GM12875 (cell line): ENCODE measurements at regions not wholly inside any gene's neighbourhood (a gene's known extent, or its start where the extent isn't known, plus 50 kb on each side); places are given as distances from the start of the nearest gene placed in this dataset.

Source experiments
- H3K4me3 ChIP-seq: one replicate; pipeline ENCODE4 v1.5.1; 2011; ENCODE audit warnings: low read depth, low read length, control low read depth
- TF ChIP-seq, protein P1 (sequence below): IDR thresholded peaks from 2 replicates; pipeline ENCODE4 v1.5.1; 2011; ENCODE audit warnings: low read depth, mild to moderate bottlenecking, control low read depth, inconsistent platforms, low read length, moderate library complexity, borderline replicate concordance; ENCODE audit not compliant: insufficient read depth

DNA sequence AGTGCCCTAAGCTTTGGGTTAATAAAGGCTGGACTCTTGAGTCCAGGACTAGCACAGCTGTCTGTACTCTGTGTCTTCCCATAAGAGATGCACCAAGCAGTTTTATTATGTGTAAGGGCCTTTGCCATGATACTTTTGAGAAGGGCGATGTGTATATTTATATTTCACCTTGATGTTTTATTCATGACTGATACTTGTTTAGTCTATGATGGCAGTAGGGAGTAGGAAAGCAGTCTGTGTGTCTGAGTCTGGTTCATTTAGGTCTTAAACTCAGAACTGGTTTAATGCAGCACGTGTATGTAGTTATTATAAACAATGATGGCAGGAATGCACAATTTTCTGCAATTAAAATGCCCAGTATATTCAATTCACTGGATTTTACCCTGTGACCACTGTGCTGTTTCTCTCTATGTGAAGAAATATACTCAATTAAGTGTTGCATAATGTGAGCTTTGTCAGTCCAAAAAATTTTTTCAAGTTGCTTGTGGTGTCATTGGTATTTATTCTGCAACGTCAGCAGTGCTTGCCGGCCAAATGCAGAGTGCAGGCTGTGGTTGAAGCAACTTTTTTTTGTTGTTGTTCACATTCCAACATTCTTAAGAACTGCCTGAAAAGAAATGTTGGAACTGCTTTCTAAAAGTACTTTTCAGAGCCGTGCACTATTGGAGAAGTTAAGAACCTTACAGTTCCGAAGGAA lies 423.7 kb upstream of the SEMA6D start:
- TF ChIP-seq, protein P1, sequence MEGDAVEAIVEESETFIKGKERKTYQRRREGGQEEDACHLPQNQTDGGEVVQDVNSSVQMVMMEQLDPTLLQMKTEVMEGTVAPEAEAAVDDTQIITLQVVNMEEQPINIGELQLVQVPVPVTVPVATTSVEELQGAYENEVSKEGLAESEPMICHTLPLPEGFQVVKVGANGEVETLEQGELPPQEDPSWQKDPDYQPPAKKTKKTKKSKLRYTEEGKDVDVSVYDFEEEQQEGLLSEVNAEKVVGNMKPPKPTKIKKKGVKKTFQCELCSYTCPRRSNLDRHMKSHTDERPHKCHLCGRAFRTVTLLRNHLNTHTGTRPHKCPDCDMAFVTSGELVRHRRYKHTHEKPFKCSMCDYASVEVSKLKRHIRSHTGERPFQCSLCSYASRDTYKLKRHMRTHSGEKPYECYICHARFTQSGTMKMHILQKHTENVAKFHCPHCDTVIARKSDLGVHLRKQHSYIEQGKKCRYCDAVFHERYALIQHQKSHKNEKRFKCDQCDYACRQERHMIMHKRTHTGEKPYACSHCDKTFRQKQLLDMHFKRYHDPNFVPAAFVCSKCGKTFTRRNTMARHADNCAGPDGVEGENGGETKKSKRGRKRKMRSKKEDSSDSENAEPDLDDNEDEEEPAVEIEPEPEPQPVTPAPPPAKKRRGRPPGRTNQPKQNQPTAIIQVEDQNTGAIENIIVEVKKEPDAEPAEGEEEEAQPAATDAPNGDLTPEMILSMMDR = no peak

DNA sequence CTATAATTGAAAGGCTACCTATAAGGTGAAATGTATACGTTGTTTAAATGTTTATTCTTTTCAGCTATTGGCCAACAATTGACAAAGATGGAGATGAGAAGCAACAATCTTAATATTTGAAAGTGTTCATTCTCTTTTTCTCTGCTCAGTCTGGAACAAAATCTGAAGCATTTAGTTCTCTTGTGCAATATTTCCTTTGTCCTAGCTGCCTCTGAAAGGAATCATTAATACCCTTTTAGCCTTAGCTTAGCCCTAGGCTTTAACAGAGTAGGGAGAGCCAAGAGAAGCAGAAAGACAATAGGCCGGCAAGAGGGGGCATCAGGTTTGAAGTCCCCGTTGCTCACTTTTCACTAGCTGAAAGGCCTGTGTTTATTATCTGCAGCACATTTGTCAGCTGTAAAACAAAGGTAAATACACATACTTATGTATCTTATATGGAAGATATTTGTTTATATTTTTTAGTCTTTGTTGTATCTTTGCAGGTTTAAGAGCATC lies 422.5 kb upstream of the SEMA6D start:
- H3K4me3 ChIP-seq = no peak overlapping the region
- TF ChIP-seq, protein P1 = no peak

More for the DNA sequence above, 423.7 kb upstream of the SEMA6D start:
- H3K4me3 ChIP-seq = no peak overlapping the region

DNA sequence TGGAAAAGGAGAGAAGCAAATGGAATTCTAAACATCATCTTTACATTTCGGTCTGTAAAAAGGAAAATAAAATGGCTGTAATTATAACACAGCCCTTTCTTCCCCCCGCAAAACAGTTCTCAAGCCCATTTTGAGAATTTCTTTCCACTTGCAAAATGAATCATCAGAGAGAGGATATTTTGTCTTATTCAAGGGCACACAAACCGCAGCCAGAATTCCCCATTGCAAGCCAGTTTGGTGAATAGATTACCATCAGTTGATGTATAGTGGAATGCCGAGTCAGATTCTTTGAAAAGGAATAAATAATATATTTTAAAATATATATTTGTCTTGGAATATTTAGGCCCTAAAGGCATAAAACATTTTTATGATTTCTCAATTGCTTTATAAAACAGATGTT lies 420.4 kb upstream of the SEMA6D start:
- TF ChIP-seq, protein P1 = no peak
- no peak overlapping the region for H3K4me3 ChIP-seq

DNA sequence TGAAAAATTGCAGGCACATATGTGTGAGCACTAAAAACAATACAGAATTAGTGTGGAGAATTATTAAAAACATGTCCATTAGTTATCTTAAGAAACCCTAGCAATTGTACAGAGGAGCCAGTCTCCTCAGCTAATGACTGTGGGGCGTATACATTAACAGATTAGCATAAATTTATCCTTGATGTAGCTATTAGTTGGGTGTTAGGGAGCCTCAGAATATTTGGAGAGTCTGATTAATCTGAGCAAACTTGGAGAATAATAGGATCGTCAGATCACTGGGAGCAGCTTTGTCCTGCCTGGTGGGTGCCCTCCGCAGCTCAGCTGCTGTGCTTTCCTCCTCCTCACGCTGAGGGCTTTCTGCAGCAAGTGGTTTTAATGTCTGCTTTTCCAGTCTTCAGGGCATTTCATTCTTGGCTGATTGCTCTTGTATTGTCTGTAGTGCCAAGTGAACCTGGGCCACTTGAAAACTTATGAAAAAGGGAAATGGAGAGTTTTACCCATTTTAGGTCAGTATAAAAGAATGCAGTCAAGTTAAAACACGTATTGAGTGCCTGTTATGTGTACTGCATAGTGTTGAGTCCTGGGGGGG lies 417.4 kb upstream of the SEMA6D start:
- TF ChIP-seq, protein P1 = no peak
- H3K4me3 ChIP-seq = no peak overlapping the region

DNA sequence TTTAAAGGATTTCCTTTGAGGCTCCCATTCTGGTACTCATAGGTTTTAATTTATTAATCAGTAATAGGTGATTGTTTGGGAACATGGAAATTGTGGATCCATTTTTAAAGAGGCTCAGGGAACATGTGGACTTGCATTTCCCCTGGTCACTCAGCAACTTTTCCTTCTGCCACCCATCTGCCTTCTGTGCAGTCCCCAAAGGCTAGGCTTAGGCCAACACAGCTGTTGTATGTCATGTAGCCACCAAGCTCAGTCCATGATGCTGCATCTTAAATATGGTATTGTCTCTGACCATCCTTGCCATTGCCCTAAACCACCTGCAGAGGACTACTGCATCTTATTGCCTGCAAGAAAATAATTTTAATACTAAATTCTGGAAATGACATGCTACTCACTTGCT lies 416.7 kb upstream of the SEMA6D start:
- no peak overlapping the region for H3K4me3 ChIP-seq
- TF ChIP-seq, protein P1 = no peak

DNA sequence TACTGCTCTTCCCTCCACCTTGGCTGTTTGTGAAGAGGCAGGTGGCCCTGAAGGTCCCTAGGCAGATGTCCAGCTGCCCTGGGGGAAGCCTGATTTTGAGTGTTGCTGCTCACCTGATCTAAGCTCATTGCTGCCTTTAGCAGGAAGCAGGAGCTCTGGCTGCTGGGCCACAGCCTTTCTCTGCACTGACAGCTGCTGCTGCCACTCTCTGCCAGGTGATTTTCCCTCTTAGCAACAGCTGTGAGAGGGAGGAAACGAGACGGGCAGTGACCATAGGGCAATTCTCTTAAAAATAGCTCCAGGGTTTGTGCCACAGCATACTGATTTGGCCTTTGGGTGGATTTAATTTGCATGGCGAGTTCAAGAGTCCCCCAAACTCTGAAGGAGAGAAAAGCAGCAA lies 415.8 kb upstream of the SEMA6D start:
- TF ChIP-seq, protein P1 = no peak
- no peak overlapping the region for H3K4me3 ChIP-seq

DNA sequence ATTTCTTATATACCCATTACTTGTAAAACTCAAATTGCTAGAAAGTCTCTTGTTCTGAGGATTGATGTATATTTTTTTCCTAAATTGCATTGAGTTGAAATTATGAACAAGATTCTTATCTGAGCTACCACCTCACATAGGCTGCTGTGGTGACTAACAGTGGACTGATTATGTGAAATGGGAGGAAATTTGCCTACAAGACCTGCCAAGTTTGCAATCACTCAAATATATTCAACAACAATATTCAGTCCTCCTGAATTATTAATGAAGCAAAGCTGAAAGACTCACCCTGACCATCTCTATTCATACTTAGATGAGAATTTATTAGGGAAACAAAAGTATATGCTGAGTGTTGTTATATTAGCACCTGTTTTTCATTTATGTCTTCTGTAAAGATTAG lies 412.6 kb upstream of the SEMA6D start:
- no peak overlapping the region for H3K4me3 ChIP-seq
- TF ChIP-seq, protein P1 = no peak
